A673 (cell line): ENCODE measurements at regions not wholly inside any gene's neighbourhood (a gene's known extent, or its start where the extent isn't known, plus 50 kb on each side); places are given as distances from the start of the nearest gene placed in this dataset.
"Not testable (repeated sequence)": the region's sequence is repeated elsewhere in the genome, so short reads cannot be mapped to it uniquely, and the experiment has no call there.

Source experiments
- EZH2 ChIP-seq: fragments of 200-600 bp; sonication (generic); IDR thresholded peaks from 2 replicates; pipeline ENCODE4 v1.6.1; 2017; ENCODE audit warnings: borderline replicate concordance, low read depth, mild to moderate bottlenecking, mixed read lengths, antibody characterized with exemption, low read length; ENCODE audit not compliant: poor library complexity, severe bottlenecking
- TF ChIP-seq, protein P1 (sequence below): fragments of 300-800, 200-600 bp; sonication (generic); conservative IDR thresholded peaks from 2 replicates; pipeline ENCODE4 v1.5.1; 2017; ENCODE audit warnings: low read depth, mild to moderate bottlenecking, antibody characterized with exemption, low read length, moderate library complexity, mixed read lengths

DNA sequence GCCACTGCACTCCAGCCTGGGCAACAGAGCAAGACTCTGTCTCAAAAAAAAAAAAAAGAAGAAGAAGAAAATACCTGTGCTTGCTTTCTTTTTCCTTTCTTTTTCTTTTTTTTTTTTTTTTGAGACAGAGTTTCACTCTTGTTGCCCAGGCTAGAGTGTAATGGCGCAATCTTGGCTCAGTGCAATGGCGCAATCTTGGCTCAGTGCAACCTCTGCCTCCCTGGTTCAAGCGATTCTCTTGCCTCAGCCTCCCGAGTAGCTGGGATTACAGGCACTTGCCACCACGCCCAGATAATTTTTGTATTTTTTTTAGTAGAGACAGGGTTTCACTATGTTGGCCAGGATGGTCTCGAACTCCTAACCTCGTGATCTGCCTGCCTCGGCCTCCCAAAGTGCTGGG is 56.8 kb upstream of the PTMA start:
- TF ChIP-seq, protein P1, sequence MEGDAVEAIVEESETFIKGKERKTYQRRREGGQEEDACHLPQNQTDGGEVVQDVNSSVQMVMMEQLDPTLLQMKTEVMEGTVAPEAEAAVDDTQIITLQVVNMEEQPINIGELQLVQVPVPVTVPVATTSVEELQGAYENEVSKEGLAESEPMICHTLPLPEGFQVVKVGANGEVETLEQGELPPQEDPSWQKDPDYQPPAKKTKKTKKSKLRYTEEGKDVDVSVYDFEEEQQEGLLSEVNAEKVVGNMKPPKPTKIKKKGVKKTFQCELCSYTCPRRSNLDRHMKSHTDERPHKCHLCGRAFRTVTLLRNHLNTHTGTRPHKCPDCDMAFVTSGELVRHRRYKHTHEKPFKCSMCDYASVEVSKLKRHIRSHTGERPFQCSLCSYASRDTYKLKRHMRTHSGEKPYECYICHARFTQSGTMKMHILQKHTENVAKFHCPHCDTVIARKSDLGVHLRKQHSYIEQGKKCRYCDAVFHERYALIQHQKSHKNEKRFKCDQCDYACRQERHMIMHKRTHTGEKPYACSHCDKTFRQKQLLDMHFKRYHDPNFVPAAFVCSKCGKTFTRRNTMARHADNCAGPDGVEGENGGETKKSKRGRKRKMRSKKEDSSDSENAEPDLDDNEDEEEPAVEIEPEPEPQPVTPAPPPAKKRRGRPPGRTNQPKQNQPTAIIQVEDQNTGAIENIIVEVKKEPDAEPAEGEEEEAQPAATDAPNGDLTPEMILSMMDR = not testable (repeated sequence)
- not testable (repeated sequence) for TF ChIP-seq EZH2
